KMS-11 (cell line): ENCODE measurements at regions not wholly inside any gene's neighbourhood (a gene's known extent, or its start where the extent isn't known, plus 50 kb on each side); places are given as distances from the start of the nearest gene placed in this dataset.

Source experiments
- H2AFZ ChIP-seq: fragments of 200-600 bp; sonication (generic); 2 replicates; pipeline ENCODE4 v1.6.1; 2016; ENCODE audit warnings: antibody characterized with exemption, mixed run types, low read depth
- H3K27ac ChIP-seq: fragments of 200-600 bp; sonication (generic); 2 replicates; pipeline ENCODE4 v1.6.1; 2016; ENCODE audit warnings: mild to moderate bottlenecking, mixed run types
- H3K27me3 ChIP-seq: fragments of 200-600 bp; sonication (generic); 2 replicates; pipeline ENCODE4 v1.6.1; 2017; ENCODE audit warnings: mild to moderate bottlenecking, low read depth, mixed run types, moderate library complexity; ENCODE audit not compliant: insufficient read depth
- H3K36me3 ChIP-seq: fragments of 200-600 bp; sonication (generic); 2 replicates; pipeline ENCODE4 v1.6.1; 2017; ENCODE audit warnings: mild to moderate bottlenecking, mixed run types; ENCODE audit not compliant: insufficient read depth
- H3K4me1 ChIP-seq: fragments of 200-600 bp; sonication (generic); 2 replicates; pipeline ENCODE4 v1.6.1; 2016; ENCODE audit warnings: mild to moderate bottlenecking, low read depth, mixed run types; ENCODE audit not compliant: poor library complexity, severe bottlenecking
- H3K4me2 ChIP-seq: fragments of 200-600 bp; sonication (generic); 2 replicates; pipeline ENCODE4 v1.7.0; 2016; ENCODE audit warnings: mild to moderate bottlenecking, mixed run types
- H3K4me3 ChIP-seq: fragments of 200-600 bp; sonication (generic); IDR thresholded peaks from 2 replicates; pipeline ENCODE4 v1.6.1; 2017; ENCODE audit warnings: low read depth, low read length, mixed read lengths; ENCODE audit not compliant: insufficient read depth
- H3K79me2 ChIP-seq: fragments of 200-600 bp; sonication (generic); 2 replicates; pipeline ENCODE4 v1.6.1; 2016; ENCODE audit warnings: low read depth, mixed run types; ENCODE audit not compliant: insufficient read depth
- H3K9ac ChIP-seq: fragments of 200-600 bp; sonication (generic); 2 replicates; pipeline ENCODE4 v1.6.1; 2016; ENCODE audit warnings: mild to moderate bottlenecking, mixed run types
- H4K20me1 ChIP-seq: fragments of 200-600 bp; sonication (generic); 2 replicates; pipeline ENCODE4 v1.6.1; 2016; ENCODE audit warnings: mild to moderate bottlenecking, mixed run types; ENCODE audit not compliant: insufficient read depth
- CTCF ChIP-seq: fragments of 200-600 bp; sonication (generic); conservative IDR thresholded peaks from 2 replicates; pipeline ENCODE4 v1.6.1; 2017; ENCODE audit warnings: low read depth, mild to moderate bottlenecking, antibody characterized with exemption, low read length, moderate library complexity, mixed read lengths

DNA sequence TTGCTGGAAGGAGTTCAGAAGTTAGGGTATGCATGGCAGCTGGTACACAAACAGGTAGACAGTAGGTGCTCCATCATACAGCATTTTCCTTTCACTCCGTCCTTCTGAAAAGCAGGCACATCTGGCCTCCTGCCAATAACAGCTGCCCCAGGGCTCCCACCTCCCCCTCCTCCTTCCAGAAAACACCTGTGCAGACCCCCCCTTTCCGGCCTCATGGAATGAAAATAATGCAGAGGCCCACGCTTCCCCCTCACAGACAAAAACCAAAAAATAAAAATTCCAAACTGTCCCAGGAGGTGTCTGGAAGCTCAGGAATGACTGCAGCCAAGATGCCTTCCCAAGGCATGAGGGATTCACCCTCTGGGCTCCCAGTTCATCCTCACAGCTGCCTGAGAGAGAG, 185.5 kb downstream of the MN1 start:
- no peak overlapping the region for H3K4me3 ChIP-seq
- no peak overlapping the region for H2AFZ ChIP-seq
- TF ChIP-seq CTCF, result no peak
- no peaks in the 10 kb centered on the region for H3K79me2 ChIP-seq
- no peaks in the 10 kb centered on the region for H3K36me3 ChIP-seq
- H3K4me1 ChIP-seq, result no peaks in the 10 kb centered on the region
- no peaks in the 10 kb centered on the region for H4K20me1 ChIP-seq
- no peak overlapping the region for H3K4me2 ChIP-seq
- no peak overlapping the region for H3K9ac ChIP-seq
- peaks cover 3% of the 10 kb centered on the region; the same call in 1 of the 2 replicates for H3K27me3 ChIP-seq
- no peak overlapping the region for H3K27ac ChIP-seq

DNA sequence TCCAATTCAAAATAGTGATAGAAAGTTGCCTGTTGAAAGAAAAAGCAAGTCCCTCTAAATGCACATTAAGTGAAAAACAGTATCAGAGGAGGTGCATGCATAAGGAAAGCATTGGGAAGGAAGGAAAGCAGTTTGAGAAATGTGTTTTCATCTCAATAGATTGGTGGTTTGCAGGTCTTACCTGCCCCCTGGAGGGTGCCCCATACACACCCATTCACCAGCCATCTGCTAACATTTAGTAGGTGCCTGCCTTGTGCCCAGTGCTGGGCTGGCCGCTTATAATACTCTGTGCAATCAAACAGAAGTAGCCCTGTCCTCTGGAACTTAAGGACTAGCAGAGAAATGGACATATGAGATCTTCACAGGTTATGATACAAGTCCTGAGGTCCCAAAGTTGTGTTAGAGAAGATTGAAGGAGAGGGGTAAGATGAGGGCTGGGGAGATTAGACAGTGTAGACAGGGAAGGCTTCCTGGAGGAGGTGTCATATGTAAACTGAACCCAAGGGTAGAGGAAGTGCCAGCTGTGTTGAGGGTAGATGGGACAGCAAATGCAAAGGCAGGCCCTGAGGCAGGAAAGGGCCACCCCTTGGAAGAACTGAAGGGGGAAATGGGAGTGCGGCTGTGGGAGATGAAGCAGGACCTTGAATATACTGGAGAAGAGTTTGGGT, 184.2 kb downstream of the MN1 start:
- Histone ChIP-seq H2AFZ (no peak overlapping the region), H3K4me1 (no peaks in the 10 kb centered on the region), H3K9ac (no peak overlapping the region), H3K4me2 (no peak overlapping the region), H3K4me3 (no peak overlapping the region), H4K20me1 (no peaks in the 10 kb centered on the region), H3K27me3 (peaks cover 3% of the 10 kb centered on the region; the same call in 1 of the 2 replicates), H3K79me2 (no peaks in the 10 kb centered on the region), H3K27ac (no peak overlapping the region), H3K36me3 (no peaks in the 10 kb centered on the region)
- no peak for TF ChIP-seq CTCF

DNA sequence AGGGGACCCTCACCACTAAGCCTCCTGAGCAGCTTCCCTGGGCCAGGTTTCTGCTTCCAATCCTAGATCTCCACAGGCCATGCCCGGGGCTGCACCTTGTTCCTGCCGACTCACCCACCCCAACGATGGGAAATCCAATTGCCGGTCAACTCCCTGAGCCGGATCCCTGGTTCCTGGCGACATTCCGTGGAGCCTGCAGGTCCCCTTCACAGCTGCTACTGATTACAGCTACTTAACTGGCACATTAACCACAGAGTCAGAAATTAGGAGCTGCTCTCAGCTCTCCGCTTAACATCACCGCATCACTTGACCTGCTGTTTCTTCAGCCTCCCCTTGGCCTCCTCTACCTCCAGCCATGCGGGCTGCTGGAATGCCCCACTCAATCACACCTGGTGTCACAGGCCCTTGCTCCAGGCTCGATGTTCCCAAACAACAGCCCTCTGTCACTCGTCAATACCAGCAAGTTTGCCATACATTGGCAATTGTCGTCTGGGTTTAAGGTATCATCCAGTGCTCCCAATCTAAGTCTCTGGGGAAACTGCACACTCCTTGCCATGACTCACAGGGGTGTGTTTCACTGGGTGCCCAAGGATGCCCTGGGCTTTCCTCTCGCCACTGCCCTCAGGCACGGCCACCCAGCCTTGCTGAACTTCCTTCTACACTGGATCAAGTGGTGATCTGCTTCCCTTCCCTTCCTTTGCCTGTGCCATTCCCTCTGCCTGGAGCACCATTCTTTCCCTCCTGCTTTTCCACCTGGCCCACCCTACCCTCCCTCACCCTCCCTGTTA, 181.0 kb downstream of the MN1 start:
- TF ChIP-seq CTCF, result no peak
- Histone ChIP-seq H3K4me1 (no peaks in the 10 kb centered on the region), H3K79me2 (no peaks in the 10 kb centered on the region), H2AFZ (no peak overlapping the region), H3K4me2 (no peak overlapping the region), H3K27ac (no peak overlapping the region), H4K20me1 (no peaks in the 10 kb centered on the region), H3K36me3 (no peaks in the 10 kb centered on the region), H3K27me3 (no peaks in the 10 kb centered on the region; the same call in 1 of the 2 replicates), H3K9ac (no peak overlapping the region), H3K4me3 (no peak overlapping the region)

DNA sequence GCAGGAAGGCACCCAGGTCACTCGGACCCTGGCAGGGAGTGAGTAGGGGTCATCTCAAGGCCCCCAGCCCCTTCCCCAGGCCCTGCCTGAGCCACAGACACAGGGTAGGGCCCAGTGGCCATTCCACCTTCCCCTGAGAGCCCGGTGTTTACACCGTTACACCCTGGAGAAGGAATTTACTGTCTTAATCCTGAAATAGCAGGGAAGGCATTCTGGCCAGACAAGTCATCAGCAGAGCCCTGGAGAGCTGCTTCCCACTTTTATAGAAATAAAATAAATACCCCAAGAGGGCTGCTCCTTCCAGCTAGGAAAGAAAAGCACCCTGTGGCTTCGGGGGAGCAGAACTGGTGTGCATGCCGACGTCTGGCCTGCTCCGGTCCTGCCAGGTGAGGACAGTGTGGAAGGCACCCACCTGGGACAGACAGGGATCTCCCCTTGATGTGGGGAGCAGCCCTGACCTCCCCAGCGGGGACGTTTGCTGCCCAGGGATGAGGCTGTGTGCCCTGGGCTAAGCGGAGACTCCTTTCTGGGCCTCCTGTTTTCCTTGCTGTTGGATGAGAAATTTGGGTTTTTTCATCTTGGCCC, 180.0 kb downstream of the MN1 start:
- Histone ChIP-seq H3K9ac (no peak overlapping the region), H4K20me1 (no peaks in the 10 kb centered on the region), H3K4me3 (no peak overlapping the region), H2AFZ (no peak overlapping the region), H3K27me3 (no peaks in the 10 kb centered on the region; the same call in 1 of the 2 replicates), H3K79me2 (no peaks in the 10 kb centered on the region), H3K36me3 (no peaks in the 10 kb centered on the region), H3K4me2 (no peak overlapping the region), H3K27ac (no peak overlapping the region), H3K4me1 (no peaks in the 10 kb centered on the region)
- TF ChIP-seq CTCF, result no peak
